Retinal pigment epithelial cell (primary cell): ENCODE measurements at regions not wholly inside any gene's neighbourhood (a gene's known extent, or its start where the extent isn't known, plus 50 kb on each side); places are given as distances from the start of the nearest gene placed in this dataset.

Experiments used
- DNase-seq: peaks from one replicate; pipeline ENCODE4 v3.0.0-alpha.2; 2010; ENCODE audit warnings: low read depth
- H3K4me3 ChIP-seq: 2 replicates; pipeline ENCODE4 v1.5.1; 2011; ENCODE audit warnings: mild to moderate bottlenecking, low read length, control low read depth, moderate library complexity
- CTCF ChIP-seq: conservative IDR thresholded peaks from 2 replicates; pipeline ENCODE4 v1.5.1; 2011; ENCODE audit warnings: low read depth, low read length, control low read depth, inconsistent platforms

- TF ChIP-seq CTCF = no peak
- peak; percentile 32 for DNase-seq
- H3K4me3 ChIP-seq = no peak overlapping the region
Measured at GRCh38 chr2:121860033-121860757, 104.7 kb downstream of the TSN start.

- TF ChIP-seq CTCF = no peak
- H3K4me3 ChIP-seq = no peak overlapping the region
- DNase-seq = no peak
Measured at GRCh38 chr2:121860758-121861227, 105.3 kb downstream of the TSN start.

DNA sequence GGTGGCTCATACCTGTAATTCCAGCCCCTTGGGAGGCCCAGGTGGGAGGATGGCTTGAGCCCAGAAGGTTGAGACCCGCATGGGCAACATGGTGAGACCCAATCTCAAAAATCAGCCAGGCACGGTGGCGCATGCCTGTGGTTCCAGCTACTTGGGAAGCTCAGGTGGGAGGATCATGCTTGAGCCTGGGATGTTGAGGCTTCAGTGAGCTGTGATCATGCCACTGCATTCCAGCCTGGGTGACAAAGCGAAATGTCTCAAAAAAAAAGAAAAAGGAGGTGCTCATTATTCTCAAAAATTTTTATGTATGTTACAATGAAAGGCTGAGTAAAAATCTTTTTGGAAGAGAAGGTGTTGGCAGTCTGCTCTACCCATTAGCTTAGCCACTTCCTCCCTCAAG is 106.8 kb downstream of the TSN start:
- no peak for DNase-seq
- no peak overlapping the region for H3K4me3 ChIP-seq
- no peak for TF ChIP-seq CTCF

- no peak for TF ChIP-seq CTCF
- no peak overlapping the region for H3K4me3 ChIP-seq
- no peak for DNase-seq
Measured at GRCh38 chr2:121865914-121866313, 110.5 kb downstream of the TSN start.

GRCh38 chr2:121866789-121867188 is 111.3 kb downstream of the TSN start:
- DNase-seq = no peak
- no peak overlapping the region for H3K4me3 ChIP-seq
- no peak for TF ChIP-seq CTCF

DNA sequence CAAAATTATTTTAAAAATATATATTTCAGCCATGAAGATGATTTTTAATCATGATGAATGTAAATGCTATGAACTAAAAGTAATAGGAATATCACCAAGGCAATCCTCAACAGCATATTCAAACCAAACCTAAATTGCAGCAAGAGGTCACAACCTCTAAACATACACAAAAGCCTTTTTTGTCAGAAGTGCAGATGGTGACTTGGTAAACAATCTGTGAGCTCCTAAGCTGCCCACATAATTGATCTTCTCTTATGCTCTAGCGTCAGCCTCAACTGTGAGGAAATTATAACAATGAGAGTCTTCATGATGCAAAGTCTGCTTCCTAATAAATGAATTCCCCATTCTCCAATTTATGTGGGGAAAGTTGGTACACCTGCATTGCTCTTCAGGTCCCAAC is 113.2 kb downstream of the TSN start:
- no peak for DNase-seq
- no peak for TF ChIP-seq CTCF
- H3K4me3 ChIP-seq = no peak overlapping the region

- DNase-seq = no peak
- no peak overlapping the region for H3K4me3 ChIP-seq
- TF ChIP-seq CTCF = no peak
Measured at GRCh38 chr2:121869363-121869762, 113.9 kb downstream of the TSN start.
